SK-N-SH (cell line): ENCODE measurements at regions not wholly inside any gene's neighbourhood (a gene's known extent, or its start where the extent isn't known, plus 50 kb on each side); places are given as distances from the start of the nearest gene placed in this dataset.

Source experiments
- CTCF ChIA-PET: fragments of 300-600, 350-600 bp; formaldehyde crosslinking; extraction: SDS; loops from one replicate; lab custom pipeline; 2021; lab: Yijun Ruan, JAX
- POLR2A ChIA-PET: fragments of 350-600 bp; sonication (Branson Sonifier 250); formaldehyde crosslinking; extraction: SDS; loops from one replicate; lab custom pipeline; 2020; ENCODE audit warnings: antibody characterized with exemption, inconsistent platforms; lab: Yijun Ruan, JAX
- DNase-seq: peaks from one replicate; pipeline ENCODE4 v3.0.0; 2012
- H2AFZ ChIP-seq: fragments of 200-600 bp; sonication (generic); 2 replicates; pipeline ENCODE4 v1.8.1; 2016; ENCODE audit warnings: antibody characterized with exemption, mild to moderate bottlenecking, low read depth
- H3F3A ChIP-seq: fragments of 200-600 bp; sonication (generic); replicated peaks from 2 replicates; pipeline ENCODE3; 2016; ENCODE audit warnings: antibody characterized with exemption, mild to moderate bottlenecking; ENCODE audit not compliant: insufficient read depth
- H3K27ac ChIP-seq, 2 experiments: fragments of 200-500 bp in 1 of 2; fragments of 200-600 bp in 1 of 2; sonication (Bioruptor generic) in 1 of 2; sonication (generic), shearing (Covaris generic) in 1 of 2; 2 replicates each; pipeline versions ENCODE4 v1.5.1 to v1.6.1; 2014 to 2016; ENCODE audit warnings: low read depth in 2 of 2, inconsistent platforms in 1 of 2, low read length in 1 of 2, mild to moderate bottlenecking in 1 of 2, mixed read lengths in 1 of 2
- H3K27me3 ChIP-seq: fragments of 200-600 bp; sonication (generic), shearing (Covaris generic); 2 replicates; pipeline ENCODE4 v1.6.1; 2016; ENCODE audit warnings: mixed run types; ENCODE audit not compliant: insufficient read depth
- H3K36me3 ChIP-seq, 2 experiments: fragments of 200-500 bp in 1 of 2; fragments of 200-600 bp in 1 of 2; sonication (Bioruptor generic) in 1 of 2; sonication (generic) in 1 of 2; replicated peaks in 1 of 2; 2 replicates each; pipeline versions ENCODE3 to v1.5.1; 2014 to 2016; ENCODE audit warnings: low read length in 1 of 2, mild to moderate bottlenecking in 1 of 2; ENCODE audit not compliant: insufficient read depth in 2 of 2, control insufficient read depth in 1 of 2
- H3K4me1 ChIP-seq, 2 experiments: fragments of 200-500 bp in 1 of 2; fragments of 200-600 bp in 1 of 2; sonication (Bioruptor generic) in 1 of 2; sonication (generic), shearing (Covaris generic) in 1 of 2; 2 replicates each; pipeline versions ENCODE4 v1.5.1 to v1.6.1; 2014 to 2016; ENCODE audit warnings: low read depth in 1 of 2, low read length in 1 of 2, mixed run types in 1 of 2; ENCODE audit not compliant: insufficient read depth in 2 of 2, control insufficient read depth in 1 of 2
- H3K4me2 ChIP-seq: fragments of 200-600 bp; sonication (generic), shearing (Covaris generic); 2 replicates; pipeline ENCODE4 v1.6.1; 2017; ENCODE audit warnings: mixed run types
- H3K4me3 ChIP-seq, 2 experiments: fragments of 200-500 bp in 1 of 2; fragments of 200-600 bp in 1 of 2; sonication (Bioruptor generic) in 1 of 2; sonication (generic), shearing (Covaris generic) in 1 of 2; 2 replicates each; pipeline versions ENCODE4 v1.5.1 to v1.8.1; 2014 to 2016; ENCODE audit warnings: low read depth in 2 of 2, inconsistent platforms in 1 of 2, low read length in 1 of 2, mild to moderate bottlenecking in 1 of 2, mixed read lengths in 1 of 2, moderate library complexity in 1 of 2
- H3K79me2 ChIP-seq: fragments of 200-600 bp; sonication (generic); 2 replicates; pipeline ENCODE4 v1.8.1; 2017; ENCODE audit warnings: mild to moderate bottlenecking; ENCODE audit not compliant: insufficient read depth
- H3K9ac ChIP-seq: fragments of 200-600 bp; sonication (generic); 2 replicates; pipeline ENCODE4 v1.6.1; 2017; ENCODE audit warnings: mixed run types
- H3K9me2 ChIP-seq: fragments of 200-600 bp; sonication (generic); 2 replicates; pipeline ENCODE4 v1.6.1; 2017; ENCODE audit warnings: mixed run types
- H3K9me3 ChIP-seq: fragments of 200-600 bp; sonication (generic); 2 replicates; pipeline ENCODE4 v1.6.1; 2017; ENCODE audit warnings: mixed run types, mild to moderate bottlenecking, moderate library complexity
- H4K20me1 ChIP-seq: fragments of 200-600 bp; sonication (generic); 2 replicates; pipeline ENCODE4 v1.6.1; 2017; ENCODE audit warnings: mild to moderate bottlenecking, mixed run types; ENCODE audit not compliant: insufficient read depth
- ELF1 ChIP-seq: IDR thresholded peaks from 2 replicates; pipeline ENCODE4 v1.4.0; 2012
- FOSL2 ChIP-seq: IDR thresholded peaks from 2 replicates; pipeline ENCODE4 v1.4.0; 2012; ENCODE audit warnings: low read depth, mild to moderate bottlenecking, moderate library complexity, borderline replicate concordance
- FOXJ3 ChIP-seq: sonication (generic); formaldehyde crosslinking; IDR thresholded peaks from 2 replicates; pipeline ENCODE4 v1.5.1; 2020; ENCODE audit warnings: mild to moderate bottlenecking, missing genetic modification reagents
- FOXM1 ChIP-seq: IDR thresholded peaks from 2 replicates; pipeline ENCODE4 v1.4.0; 2012; ENCODE audit warnings: low read depth, mild to moderate bottlenecking
- GABPA ChIP-seq: IDR thresholded peaks from 2 replicates; pipeline ENCODE4 v1.4.0; 2012; ENCODE audit warnings: low read depth, mild to moderate bottlenecking
- JUND ChIP-seq: IDR thresholded peaks from 2 replicates; pipeline ENCODE4 v1.4.0; 2012
- MEF2A ChIP-seq: IDR thresholded peaks from 2 replicates; pipeline ENCODE4 v1.4.0; 2012; ENCODE audit warnings: low read depth, borderline replicate concordance
- MXI1 ChIP-seq: IDR thresholded peaks from 2 replicates; pipeline ENCODE4 v1.6.1; 2012; ENCODE audit warnings: mild to moderate bottlenecking, low read depth, low read length, improper control_type of control experiment
- NRF1 ChIP-seq: IDR thresholded peaks from 2 replicates; pipeline ENCODE4 v1.6.1; 2012; ENCODE audit warnings: low read depth, mild to moderate bottlenecking, low read length
- RCOR1 ChIP-seq: fragments of 150-350 bp; IDR thresholded peaks from 2 replicates; pipeline ENCODE4 v1.6.1; 2017; ENCODE audit warnings: antibody characterized with exemption, low read length
- RFX5 ChIP-seq: IDR thresholded peaks from 2 replicates; pipeline ENCODE4 v1.6.1; 2012; ENCODE audit warnings: mild to moderate bottlenecking, improper control_type of control experiment, low read length
- USF2 ChIP-seq: fragments of 150-350 bp; IDR thresholded peaks from 2 replicates; pipeline ENCODE4 v1.6.1; 2017; ENCODE audit warnings: antibody characterized with exemption, low read length, low read depth, borderline replicate concordance
- WGBS: methylation state at CpG from one replicate; pipeline ENCODE4 v1.1.6; 2017; ENCODE audit warnings: low lambda C conversion rate; 5-methylcytosine and 5-hydroxymethylcytosine counted together
- TF ChIP-seq, protein P1 (sequence below): IDR thresholded peaks from 2 replicates; pipeline ENCODE4 v1.4.0; 2012; ENCODE audit warnings: low read depth
- TF ChIP-seq, protein P2 (sequence below): IDR thresholded peaks from 2 replicates; pipeline ENCODE4; 2012
- TF ChIP-seq, protein P3 (sequence below): fragments of 150-350 bp; IDR thresholded peaks from 2 replicates; pipeline ENCODE4 v1.6.1; 2016; ENCODE audit warnings: mild to moderate bottlenecking, low read depth, low read length

DNA sequence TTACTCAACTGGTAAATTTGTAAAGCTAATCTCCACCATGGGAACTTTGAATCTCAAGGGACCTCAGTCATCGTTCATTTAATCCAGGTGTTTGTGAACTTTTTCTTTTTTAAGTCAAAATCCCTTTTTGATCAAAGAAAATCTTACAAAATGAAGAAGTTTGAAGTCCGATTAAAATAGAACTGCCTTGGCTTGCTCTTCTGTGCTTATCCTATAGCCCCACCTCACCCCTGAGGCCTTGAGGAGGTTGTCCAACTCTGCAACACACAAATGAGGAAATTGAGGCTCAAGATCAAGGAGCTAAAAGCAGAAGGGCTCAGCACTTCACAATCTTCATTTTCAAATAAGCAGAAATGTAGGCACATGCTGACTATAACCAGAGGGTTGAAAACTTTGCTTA, 240.3 kb upstream of the SFRP2 start:
- no peaks in the 10 kb centered on the region for H3K9me2 ChIP-seq
- H4K20me1 ChIP-seq: no peaks in the 10 kb centered on the region
- H3K4me3 ChIP-seq: no peak overlapping the region
- POLR2A ChIA-PET: no interaction called here
- H3K79me2 ChIP-seq: no peaks in the 10 kb centered on the region
- H3K27me3 ChIP-seq: peaks cover 14% of the 10 kb centered on the region
- H3K4me2 ChIP-seq: no peak overlapping the region
- no peaks in the 10 kb centered on the region for H3K36me3 ChIP-seq
- TF ChIP-seq MXI1 (no peak), USF2 (no peak), GABPA (no peak), JUND (no peak)
- DNase-seq: no peak
- CTCF ChIA-PET: no interaction called here
- H3K9ac ChIP-seq: no peak overlapping the region
- no peaks in the 10 kb centered on the region for H3K9me3 ChIP-seq
- H3K4me1 ChIP-seq: no peaks in the 10 kb centered on the region
- no peak overlapping the region for H2AFZ ChIP-seq
- no peak overlapping the region for H3K27ac ChIP-seq
- H3F3A ChIP-seq: no peaks in the 10 kb centered on the region
- 2% methylated on average over 2 of the region's 2 CpGs for WGBS

DNA sequence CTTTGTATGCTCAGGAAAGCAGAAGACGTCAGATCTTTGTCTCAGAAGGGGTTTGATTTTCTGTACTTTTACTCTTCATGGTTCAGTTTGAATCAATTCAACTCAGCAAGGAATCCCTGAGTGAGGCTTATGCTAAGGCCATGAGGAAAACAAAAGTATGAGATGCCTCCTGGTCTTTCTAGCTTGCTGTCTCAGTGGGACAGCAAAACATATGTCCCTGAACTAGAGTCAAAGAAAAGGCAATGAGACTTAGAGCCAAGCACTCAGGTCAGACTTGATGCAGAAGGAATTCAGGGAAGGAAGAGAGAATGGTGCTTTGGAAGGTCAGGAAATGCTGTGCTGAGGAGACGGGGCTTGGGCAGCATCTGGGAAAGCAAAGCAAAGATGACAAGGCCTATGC, 236.2 kb upstream of the SFRP2 start:
- no peak overlapping the region for H3K4me2 ChIP-seq
- no peak overlapping the region for H3K27ac ChIP-seq
- no peak overlapping the region for H3K9ac ChIP-seq
- H3K4me3 ChIP-seq: no peak overlapping the region
- H3K36me3 ChIP-seq: no peaks in the 10 kb centered on the region
- no peaks in the 10 kb centered on the region for H3K9me3 ChIP-seq
- no peak overlapping the region for H2AFZ ChIP-seq
- no peak for DNase-seq
- no peaks in the 10 kb centered on the region for H3K79me2 ChIP-seq
- ChIA-PET CTCF (no interaction called here), POLR2A (no interaction called here)
- H3K9me2 ChIP-seq: no peaks in the 10 kb centered on the region
- H3K4me1 ChIP-seq: no peaks in the 10 kb centered on the region
- TF ChIP-seq, protein P1, sequence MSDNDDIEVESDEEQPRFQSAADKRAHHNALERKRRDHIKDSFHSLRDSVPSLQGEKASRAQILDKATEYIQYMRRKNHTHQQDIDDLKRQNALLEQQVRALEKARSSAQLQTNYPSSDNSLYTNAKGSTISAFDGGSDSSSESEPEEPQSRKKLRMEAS: no peak
- TF ChIP-seq FOXJ3 (CRISPR knock-in tag): no peak
- no peak for TF ChIP-seq GABPA
- TF ChIP-seq NRF1: no peak
- TF ChIP-seq JUND: no peak
- no peak for TF ChIP-seq ELF1
- no peak for TF ChIP-seq FOSL2
- no peak for TF ChIP-seq FOXM1
- TF ChIP-seq RCOR1: no peak
- no peak for TF ChIP-seq MEF2A
- TF ChIP-seq, protein P2, sequence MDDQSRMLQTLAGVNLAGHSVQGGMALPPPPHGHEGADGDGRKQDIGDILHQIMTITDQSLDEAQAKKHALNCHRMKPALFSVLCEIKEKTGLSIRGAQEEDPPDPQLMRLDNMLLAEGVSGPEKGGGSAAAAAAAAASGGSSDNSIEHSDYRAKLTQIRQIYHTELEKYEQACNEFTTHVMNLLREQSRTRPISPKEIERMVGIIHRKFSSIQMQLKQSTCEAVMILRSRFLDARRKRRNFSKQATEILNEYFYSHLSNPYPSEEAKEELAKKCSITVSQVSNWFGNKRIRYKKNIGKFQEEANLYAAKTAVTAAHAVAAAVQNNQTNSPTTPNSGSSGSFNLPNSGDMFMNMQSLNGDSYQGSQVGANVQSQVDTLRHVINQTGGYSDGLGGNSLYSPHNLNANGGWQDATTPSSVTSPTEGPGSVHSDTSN: no peak
- no peak for TF ChIP-seq RFX5
- TF ChIP-seq, protein P3, sequence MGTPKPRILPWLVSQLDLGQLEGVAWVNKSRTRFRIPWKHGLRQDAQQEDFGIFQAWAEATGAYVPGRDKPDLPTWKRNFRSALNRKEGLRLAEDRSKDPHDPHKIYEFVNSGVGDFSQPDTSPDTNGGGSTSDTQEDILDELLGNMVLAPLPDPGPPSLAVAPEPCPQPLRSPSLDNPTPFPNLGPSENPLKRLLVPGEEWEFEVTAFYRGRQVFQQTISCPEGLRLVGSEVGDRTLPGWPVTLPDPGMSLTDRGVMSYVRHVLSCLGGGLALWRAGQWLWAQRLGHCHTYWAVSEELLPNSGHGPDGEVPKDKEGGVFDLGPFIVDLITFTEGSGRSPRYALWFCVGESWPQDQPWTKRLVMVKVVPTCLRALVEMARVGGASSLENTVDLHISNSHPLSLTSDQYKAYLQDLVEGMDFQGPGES: no peak
- H4K20me1 ChIP-seq: no peaks in the 10 kb centered on the region
- H3K27me3 ChIP-seq: peaks cover 18% of the 10 kb centered on the region
- WGBS: 0% methylated on average over 2 of the region's 2 CpGs
- H3F3A ChIP-seq: no peaks in the 10 kb centered on the region
